C4-2B (cell line): ENCODE measurements at regions not wholly inside any gene's neighbourhood (a gene's known extent, or its start where the extent isn't known, plus 50 kb on each side); places are given as distances from the start of the nearest gene placed in this dataset.

Experiments
- ZFX ChIP-seq: fragments of 450-650 bp; IDR thresholded peaks from 2 replicates; pipeline ENCODE4 v1.6.1; 2017
- TF ChIP-seq, protein P1 (sequence below): fragments of 450-650 bp; conservative IDR thresholded peaks from 2 replicates; pipeline ENCODE4 v1.5.1; 2017; ENCODE audit warnings: mild to moderate bottlenecking

DNA sequence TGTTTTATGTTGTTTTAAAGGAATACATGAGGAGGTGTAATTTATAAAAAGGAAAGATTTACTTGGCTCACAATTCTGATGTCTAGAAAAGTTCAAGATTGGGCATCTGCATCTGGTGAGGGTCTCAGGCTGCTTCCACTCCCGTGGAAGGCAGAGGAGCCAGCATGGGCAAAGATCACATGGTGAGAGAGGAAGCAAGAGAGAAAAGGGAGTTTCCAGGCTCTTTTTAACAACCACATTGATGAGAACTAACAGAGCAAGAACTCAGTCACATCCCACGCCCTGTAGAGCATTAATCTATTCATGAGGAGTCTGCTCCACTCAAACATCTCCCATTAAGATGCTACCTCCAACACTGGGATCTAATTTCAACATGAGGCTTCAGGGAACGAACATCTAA lies 1666.3 kb downstream of the HACE1 start:
- TF ChIP-seq, protein P1, sequence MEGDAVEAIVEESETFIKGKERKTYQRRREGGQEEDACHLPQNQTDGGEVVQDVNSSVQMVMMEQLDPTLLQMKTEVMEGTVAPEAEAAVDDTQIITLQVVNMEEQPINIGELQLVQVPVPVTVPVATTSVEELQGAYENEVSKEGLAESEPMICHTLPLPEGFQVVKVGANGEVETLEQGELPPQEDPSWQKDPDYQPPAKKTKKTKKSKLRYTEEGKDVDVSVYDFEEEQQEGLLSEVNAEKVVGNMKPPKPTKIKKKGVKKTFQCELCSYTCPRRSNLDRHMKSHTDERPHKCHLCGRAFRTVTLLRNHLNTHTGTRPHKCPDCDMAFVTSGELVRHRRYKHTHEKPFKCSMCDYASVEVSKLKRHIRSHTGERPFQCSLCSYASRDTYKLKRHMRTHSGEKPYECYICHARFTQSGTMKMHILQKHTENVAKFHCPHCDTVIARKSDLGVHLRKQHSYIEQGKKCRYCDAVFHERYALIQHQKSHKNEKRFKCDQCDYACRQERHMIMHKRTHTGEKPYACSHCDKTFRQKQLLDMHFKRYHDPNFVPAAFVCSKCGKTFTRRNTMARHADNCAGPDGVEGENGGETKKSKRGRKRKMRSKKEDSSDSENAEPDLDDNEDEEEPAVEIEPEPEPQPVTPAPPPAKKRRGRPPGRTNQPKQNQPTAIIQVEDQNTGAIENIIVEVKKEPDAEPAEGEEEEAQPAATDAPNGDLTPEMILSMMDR, result no peak
- no peak for TF ChIP-seq ZFX
